ENCODE measurements at regions not wholly inside any gene's neighbourhood (a gene's known extent, or its start where the extent isn't known, plus 50 kb on each side); places are given as distances from the start of the nearest gene placed in this dataset.
"Not testable (repeated sequence)": the region's sequence is repeated elsewhere in the genome, so short reads cannot be mapped to it uniquely, and the experiment has no call there.

- TF ChIP-seq, protein P1, sequence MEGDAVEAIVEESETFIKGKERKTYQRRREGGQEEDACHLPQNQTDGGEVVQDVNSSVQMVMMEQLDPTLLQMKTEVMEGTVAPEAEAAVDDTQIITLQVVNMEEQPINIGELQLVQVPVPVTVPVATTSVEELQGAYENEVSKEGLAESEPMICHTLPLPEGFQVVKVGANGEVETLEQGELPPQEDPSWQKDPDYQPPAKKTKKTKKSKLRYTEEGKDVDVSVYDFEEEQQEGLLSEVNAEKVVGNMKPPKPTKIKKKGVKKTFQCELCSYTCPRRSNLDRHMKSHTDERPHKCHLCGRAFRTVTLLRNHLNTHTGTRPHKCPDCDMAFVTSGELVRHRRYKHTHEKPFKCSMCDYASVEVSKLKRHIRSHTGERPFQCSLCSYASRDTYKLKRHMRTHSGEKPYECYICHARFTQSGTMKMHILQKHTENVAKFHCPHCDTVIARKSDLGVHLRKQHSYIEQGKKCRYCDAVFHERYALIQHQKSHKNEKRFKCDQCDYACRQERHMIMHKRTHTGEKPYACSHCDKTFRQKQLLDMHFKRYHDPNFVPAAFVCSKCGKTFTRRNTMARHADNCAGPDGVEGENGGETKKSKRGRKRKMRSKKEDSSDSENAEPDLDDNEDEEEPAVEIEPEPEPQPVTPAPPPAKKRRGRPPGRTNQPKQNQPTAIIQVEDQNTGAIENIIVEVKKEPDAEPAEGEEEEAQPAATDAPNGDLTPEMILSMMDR (IDR thresholded peaks at IDR 0.05; ENCODE audit: unreplicated experiment in 3 of 3) = no peak
- no peak overlapping the region for H3K27ac Mint-ChIP-seq
- no peaks in the 10 kb centered on the region for H3K4me1 Mint-ChIP-seq
Measured at GRCh38 chr4:111441687-111442086, 703.6 kb upstream of the FAM241A start.

GRCh38 chr4:111444836-111445235 is 700.4 kb upstream of the FAM241A start:
- H3K36me3 Mint-ChIP-seq (ENCODE audit: low read depth); H3K4me1 Mint-ChIP-seq; H3K27me3 Mint-ChIP-seq (ENCODE audit: low read depth); H3K27ac Mint-ChIP-seq; H3K4me3 Mint-ChIP-seq: not testable (repeated sequence)
- H3K9me3 Mint-ChIP-seq = peaks cover 20% of the 10 kb centered on the region

More at GRCh38 chr4:111441687-111442086, 703.6 kb upstream of the FAM241A start:
- Mint-ChIP-seq H3K36me3 (ENCODE audit: low read depth) (no peaks in the 10 kb centered on the region), H3K4me3 (no peak overlapping the region), H3K9me3 (peaks cover 8% of the 10 kb centered on the region), H3K27me3 (ENCODE audit: low read depth) (no peaks in the 10 kb centered on the region)

DNA sequence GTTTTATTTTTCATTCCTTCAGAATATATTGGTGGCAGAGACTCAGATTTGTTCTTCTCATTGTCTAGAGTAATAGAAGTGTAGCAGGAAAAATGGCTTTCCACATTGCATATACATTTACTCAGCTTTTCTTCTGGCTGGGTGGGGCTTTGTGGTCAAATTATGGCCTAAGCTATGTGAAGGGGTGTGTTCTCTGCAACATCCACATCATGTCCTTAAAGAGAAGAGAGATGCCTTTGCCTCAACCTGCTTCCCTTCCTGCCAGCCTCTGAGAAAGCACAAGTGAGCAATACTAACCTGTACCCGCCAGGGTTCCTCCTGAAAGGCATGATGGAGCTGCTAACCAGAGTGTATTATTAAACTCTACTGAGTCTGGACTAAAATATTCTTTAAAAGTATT is 695.6 kb upstream of the FAM241A start:
- Mint-ChIP-seq H3K36me3 (ENCODE audit: low read depth) (no peaks in the 10 kb centered on the region), H3K27me3 (ENCODE audit: low read depth) (no peaks in the 10 kb centered on the region), H3K27ac (no peak overlapping the region), H3K4me3 (no peak overlapping the region), H3K4me1 (no peaks in the 10 kb centered on the region), H3K9me3 (peaks cover 12% of the 10 kb centered on the region)
- TF ChIP-seq, protein P1 (IDR thresholded peaks at IDR 0.05; ENCODE audit: unreplicated experiment in 3 of 3) = no peak

- Mint-ChIP-seq H3K27ac (peak overlapping the region in 1 of 3 experiments; percentile 54), H3K4me3 (no peak overlapping the region), H3K4me1 (no peaks in the 10 kb centered on the region), H3K27me3 (ENCODE audit: low read depth) (no peaks in the 10 kb centered on the region), H3K9me3 (peaks cover 12% of the 10 kb centered on the region), H3K36me3 (ENCODE audit: low read depth) (no peaks in the 10 kb centered on the region)
- TF ChIP-seq, protein P1 (IDR thresholded peaks at IDR 0.05; ENCODE audit: unreplicated experiment in 3 of 3) = no peak
Measured at GRCh38 chr4:111450867-111451266, 694.4 kb upstream of the FAM241A start.

DNA sequence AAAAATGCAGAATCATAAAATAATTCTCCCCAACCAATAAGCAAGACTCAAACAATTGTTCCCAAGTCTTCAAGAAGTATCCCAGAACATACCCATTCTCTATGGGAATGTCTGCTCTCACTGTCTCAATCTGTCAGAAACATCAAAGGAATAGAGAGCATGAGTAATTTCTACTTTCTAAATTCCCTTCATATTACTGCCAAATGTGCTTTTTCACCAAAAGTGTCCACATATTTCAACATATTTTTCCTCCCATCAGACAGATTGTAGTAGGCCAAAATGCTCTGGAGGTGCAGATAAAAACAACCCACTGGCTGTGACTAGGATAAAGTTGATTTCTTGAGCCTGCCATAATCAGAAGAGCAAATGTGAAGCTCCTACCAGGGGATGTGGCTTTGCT is 692.0 kb upstream of the FAM241A start:
- Mint-ChIP-seq H3K36me3 (ENCODE audit: low read depth) (no peaks in the 10 kb centered on the region), H3K4me3 (no peak overlapping the region), H3K4me1 (no peaks in the 10 kb centered on the region), H3K27ac (no peak overlapping the region), H3K27me3 (ENCODE audit: low read depth) (no peaks in the 10 kb centered on the region), H3K9me3 (peaks cover 2% of the 10 kb centered on the region)
- TF ChIP-seq, protein P1 (IDR thresholded peaks at IDR 0.05; ENCODE audit: unreplicated experiment in 3 of 3) = no peak

DNA sequence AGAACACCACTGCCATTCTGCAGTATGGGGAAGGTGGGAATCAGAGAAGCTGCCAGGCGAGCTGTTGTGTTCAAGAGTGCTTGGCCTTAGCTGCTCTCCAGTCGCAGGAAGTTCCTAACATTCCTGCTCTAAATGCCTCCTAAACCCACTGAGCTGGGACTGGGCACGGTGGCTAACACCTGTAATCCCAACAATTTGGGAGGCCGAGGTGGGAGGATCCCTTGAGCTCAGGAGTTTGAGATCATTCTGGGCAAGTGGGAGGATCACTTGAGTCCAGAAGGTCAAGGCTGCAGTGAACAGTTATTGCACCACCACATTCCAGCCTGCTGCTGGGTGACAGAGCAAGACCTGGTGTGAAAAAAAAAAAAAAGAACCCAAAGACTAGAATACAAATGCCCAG is 690.3 kb upstream of the FAM241A start:
- Mint-ChIP-seq H3K4me3 (no peak overlapping the region), H3K4me1 (no peaks in the 10 kb centered on the region), H3K9me3 (no peaks in the 10 kb centered on the region), H3K27me3 (ENCODE audit: low read depth) (no peaks in the 10 kb centered on the region), H3K36me3 (ENCODE audit: low read depth) (no peaks in the 10 kb centered on the region), H3K27ac (no peak overlapping the region)
- TF ChIP-seq, protein P1 (IDR thresholded peaks at IDR 0.05; ENCODE audit: unreplicated experiment in 3 of 3) = no peak
